GM12801 (cell line): ENCODE measurements at regions not wholly inside any gene's neighbourhood (a gene's known extent, or its start where the extent isn't known, plus 50 kb on each side); places are given as distances from the start of the nearest gene placed in this dataset.

Experiments used
- TF ChIP-seq, protein P1 (sequence below): IDR thresholded peaks from one replicate; pipeline ENCODE4 v1.5.1; 2011; ENCODE audit warnings: control low read depth; ENCODE audit not compliant: insufficient read length; ENCODE audit errors: extremely low read depth

DNA sequence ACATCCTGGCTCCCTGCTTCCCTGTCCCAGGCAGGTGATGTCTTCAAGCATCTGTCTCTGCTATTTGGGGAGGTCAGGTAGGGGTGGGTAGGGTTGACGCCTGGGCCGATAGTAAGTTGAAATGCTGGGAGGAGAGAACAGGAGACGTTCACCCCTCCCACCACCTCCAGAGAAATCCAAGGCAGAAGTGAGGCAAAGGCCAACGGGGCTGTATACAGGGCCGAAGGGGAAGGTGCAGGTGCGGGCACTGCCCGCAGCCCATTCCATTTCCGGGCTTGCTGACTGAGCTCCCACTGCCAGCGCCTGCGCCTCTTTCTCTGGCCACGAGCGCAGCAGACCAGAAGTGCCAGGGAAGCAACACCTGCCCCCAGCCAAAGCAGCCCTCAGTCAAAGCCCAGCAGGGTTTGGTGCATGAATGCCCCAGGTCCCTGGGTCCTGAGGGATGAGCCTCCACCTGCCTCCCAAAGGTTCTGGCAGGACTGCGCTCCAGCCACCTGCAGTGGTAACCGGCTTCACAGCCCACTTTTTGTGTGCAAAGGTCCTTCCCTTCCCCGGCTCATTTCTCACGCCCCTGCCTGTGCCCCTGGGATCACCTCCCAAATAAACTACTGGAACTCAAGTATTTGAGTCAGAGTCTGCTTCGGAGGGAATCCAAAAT, 127.6 kb upstream of the TNRC6C start:
- TF ChIP-seq, protein P1, sequence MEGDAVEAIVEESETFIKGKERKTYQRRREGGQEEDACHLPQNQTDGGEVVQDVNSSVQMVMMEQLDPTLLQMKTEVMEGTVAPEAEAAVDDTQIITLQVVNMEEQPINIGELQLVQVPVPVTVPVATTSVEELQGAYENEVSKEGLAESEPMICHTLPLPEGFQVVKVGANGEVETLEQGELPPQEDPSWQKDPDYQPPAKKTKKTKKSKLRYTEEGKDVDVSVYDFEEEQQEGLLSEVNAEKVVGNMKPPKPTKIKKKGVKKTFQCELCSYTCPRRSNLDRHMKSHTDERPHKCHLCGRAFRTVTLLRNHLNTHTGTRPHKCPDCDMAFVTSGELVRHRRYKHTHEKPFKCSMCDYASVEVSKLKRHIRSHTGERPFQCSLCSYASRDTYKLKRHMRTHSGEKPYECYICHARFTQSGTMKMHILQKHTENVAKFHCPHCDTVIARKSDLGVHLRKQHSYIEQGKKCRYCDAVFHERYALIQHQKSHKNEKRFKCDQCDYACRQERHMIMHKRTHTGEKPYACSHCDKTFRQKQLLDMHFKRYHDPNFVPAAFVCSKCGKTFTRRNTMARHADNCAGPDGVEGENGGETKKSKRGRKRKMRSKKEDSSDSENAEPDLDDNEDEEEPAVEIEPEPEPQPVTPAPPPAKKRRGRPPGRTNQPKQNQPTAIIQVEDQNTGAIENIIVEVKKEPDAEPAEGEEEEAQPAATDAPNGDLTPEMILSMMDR, result no peak

DNA sequence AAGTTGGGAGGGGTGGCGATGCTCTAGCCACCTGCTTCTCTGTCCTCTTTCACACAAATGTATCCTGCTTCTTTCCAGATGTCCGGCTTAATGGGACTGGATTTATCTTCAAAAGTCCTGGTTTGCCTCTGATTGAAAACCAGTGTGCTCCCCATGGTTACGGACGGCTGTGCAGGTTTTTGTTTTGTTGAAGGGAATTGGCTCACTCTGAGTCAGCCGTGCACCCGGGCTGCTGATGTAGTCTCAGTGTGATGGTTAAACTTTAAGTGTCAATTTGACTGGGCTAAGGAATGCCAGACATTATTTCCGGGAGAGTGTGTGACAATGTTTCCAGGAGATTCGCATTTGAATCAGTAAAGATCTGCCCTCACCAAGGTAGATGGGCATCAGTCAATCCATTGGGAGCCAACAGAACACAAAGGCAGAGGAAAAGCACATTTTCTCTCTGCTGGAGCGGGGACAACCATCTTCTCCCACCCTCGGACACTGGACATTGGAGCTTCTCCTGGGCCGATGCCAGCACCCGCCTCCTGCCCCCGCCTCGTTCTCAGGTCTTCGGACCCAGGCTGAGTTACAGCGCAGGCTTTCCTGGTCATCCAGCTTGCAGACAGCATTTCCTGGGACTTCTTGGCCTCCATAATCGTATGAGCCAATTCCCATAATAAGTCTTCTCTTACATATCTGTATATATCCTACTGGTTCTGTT, 126.9 kb upstream of the TNRC6C start:
- TF ChIP-seq, protein P1, result no peak

DNA sequence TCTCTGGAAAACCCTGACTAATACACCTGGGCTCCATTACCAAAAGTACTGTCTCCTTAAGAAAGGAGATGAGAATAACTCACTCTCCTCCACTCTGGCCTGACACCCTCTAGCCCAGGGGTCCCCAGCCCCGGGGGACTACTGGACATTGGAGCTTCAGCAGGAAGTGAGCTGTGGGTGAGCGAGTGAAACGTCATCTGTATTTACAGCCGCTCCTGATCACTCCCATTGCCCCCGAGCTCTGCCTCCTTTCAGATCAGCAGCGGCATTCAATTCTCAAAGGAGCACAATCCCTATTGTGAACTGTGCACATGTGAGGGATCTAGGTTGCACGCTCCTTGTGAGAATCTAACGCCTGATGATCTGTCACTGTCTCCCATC, 126.3 kb upstream of the TNRC6C start:
- TF ChIP-seq, protein P1, result no peak

DNA sequence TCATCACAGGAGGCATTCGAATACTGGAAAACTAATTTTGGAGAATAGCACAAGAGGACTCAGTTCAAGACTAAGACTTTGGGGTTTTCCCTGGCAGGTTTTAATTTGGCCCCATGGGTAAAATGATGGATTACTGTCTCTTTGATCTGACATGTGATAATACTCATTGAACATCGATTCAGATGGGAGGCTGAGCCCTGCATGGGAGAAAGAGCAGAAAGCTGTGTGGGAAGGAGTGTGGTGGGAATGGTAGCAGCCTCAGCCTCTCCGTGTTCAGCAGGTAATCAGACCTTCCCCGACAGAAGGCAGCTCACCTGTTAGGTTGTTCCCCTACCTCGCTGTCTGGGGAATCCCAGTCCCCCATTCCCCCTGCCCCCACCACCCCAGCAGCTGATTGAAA, 124.7 kb upstream of the TNRC6C start:
- TF ChIP-seq, protein P1, result no peak

DNA sequence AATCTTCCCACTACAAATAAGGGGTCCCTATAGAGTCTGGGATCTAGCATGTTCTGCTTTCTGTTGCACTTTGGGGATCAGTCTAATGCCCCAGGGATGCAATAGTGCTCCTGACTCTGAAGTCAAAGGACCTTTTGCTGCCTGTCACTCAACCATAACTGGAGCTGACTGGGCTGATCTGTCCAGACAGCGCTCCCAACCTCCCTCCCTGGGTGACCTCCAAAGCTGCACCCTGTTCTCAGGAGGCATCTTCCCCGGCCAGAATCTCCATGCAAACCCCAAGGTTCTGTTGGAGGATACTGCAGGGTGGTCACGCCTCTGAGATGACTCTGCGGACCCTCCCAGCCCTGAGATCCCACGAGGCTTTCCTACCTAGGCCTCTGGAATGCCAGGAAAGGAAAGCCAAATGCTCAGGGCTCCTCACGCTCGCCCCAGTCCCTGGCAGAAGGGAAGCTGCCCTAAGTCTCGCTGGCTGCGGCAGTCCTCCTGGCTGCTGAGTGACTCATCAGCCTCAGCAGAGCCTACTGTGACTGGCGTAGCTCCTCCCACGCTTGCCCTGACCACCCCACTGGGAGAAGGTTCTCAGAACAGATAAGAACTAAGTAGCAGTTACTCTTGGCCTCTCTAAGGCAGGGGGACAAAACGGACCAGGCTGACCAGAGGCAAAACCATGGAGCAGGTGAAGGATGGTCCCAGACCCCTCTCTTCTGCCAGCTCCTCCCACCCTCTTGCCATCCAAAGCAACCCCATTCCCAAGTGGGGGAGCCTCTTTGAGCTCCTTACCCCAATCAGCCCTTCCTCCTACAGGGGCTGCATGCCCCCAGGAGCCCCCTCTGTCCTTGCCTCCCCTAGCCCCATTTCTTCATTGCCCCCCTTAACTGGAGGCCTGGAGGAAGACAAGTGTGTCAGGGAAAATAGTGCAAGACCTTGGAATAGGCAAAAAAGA, 124.1 kb upstream of the TNRC6C start:
- TF ChIP-seq, protein P1, result no peak

DNA sequence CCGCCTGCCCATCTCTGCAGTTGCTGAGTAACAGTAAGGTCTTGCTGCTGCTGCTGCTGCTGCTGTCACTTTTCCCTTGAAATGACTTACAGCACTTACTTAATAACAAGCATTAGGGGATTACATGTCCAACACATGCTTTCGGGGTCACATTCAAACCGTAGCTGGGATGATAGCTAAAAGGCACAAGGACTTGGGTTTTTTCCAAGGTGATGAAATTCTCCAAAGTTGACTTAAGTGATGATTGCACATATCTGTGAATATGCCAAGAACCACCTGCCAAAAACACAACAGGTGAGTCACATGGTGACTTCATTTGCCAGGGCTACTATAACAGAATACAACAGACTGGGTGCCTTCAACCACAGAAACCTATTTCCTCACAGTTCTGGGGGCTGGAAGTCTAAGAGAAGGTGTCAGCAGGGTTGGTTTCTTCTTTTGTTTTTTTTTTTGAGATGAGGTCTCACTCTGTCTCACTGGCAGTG, 121.9 kb upstream of the TNRC6C start:
- TF ChIP-seq, protein P1, result no peak

DNA sequence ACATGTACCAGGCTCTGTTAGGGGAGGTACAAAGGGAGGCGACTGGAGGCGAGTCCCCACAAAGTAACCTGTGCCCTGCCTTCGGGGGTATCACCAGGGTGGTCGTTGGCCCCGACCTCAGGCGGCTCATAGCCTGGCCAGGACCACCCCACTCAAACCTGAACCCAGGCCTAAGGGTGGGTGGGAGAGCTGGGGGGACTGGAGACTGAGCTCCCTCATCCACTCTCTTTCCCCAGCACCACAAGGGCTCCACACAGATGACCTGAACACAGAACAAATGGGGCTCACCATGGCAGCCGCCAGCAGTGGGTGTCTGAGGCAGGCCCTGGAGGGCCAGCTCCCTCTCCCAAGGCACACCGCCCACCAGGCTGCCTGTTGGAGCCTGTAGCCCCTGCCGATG, 120.6 kb upstream of the TNRC6C start:
- TF ChIP-seq, protein P1, result no peak
